Activated B cell treated with CpG ODN at 0.5 μM for 24 hours (primary cell): ENCODE measurements at regions not wholly inside any gene's neighbourhood (a gene's known extent, or its start where the extent isn't known, plus 50 kb on each side); places are given as distances from the start of the nearest gene placed in this dataset.

Source experiments
- ATAC-seq: fragments of 200-7000 bp; cut with Tn5 transposase; one replicate; pipeline ENCODE4 v1.10.0; 2021; ENCODE audit warnings: low read depth, mild to moderate bottlenecking, moderate library complexity
- CTCF ChIA-PET: fragments of 350-600 bp; sonication (Branson Sonifier 250); formaldehyde crosslinking; loops from one replicate; lab custom pipeline; 2021; ENCODE audit warnings: antibody characterized with exemption; lab: Charles Lee
- POLR2A ChIA-PET: fragments of 350-600 bp; sonication (Branson Sonifier 250); formaldehyde crosslinking; loops from one replicate; lab custom pipeline; 2021; ENCODE audit warnings: antibody characterized with exemption; lab: Charles Lee
- DNase-seq: peaks from one replicate; pipeline ENCODE4 v3.0.0; 2022
- H3K27ac Mint-ChIP-seq: one replicate; pipeline ENCODE4 v1.8.0; 2020; ENCODE audit warnings: mixed read lengths
- H3K27me3 Mint-ChIP-seq: one replicate; pipeline ENCODE4 v1.8.0; 2021; ENCODE audit warnings: mixed read lengths
- H3K36me3 Mint-ChIP-seq: one replicate; pipeline ENCODE4 v1.8.0; 2021; ENCODE audit warnings: low read depth, mixed read lengths
- H3K4me1 Mint-ChIP-seq: one replicate; pipeline ENCODE4 v1.8.0; 2021; ENCODE audit warnings: mixed read lengths
- H3K4me3 Mint-ChIP-seq: one replicate; pipeline ENCODE4 v1.8.0; 2020; ENCODE audit warnings: mild to moderate bottlenecking, mixed read lengths
- H3K9me3 Mint-ChIP-seq: one replicate; pipeline ENCODE4 v1.8.0; 2020; ENCODE audit warnings: mixed read lengths
- CTCF ChIP-seq: fragments of 200-600 bp; IDR thresholded peaks from one replicate; pipeline ENCODE4 v1.8.0; 2022; ENCODE audit warnings: antibody characterized with exemption, mild to moderate bottlenecking
- intact Hi-C: fragments of 100-400 bp; cut with micrococcal nuclease; formaldehyde crosslinking; loops from one replicate; pipeline ENCODE4 v1.15.1; 2024

- POLR2A ChIA-PET = no interaction called here
- Mint-ChIP-seq H3K4me3 (no peak overlapping the region), H3K27ac (no peak overlapping the region), H3K9me3 (no peaks in the 10 kb centered on the region), H3K36me3 (no peaks in the 10 kb centered on the region), H3K27me3 (peaks cover 4% of the 10 kb centered on the region), H3K4me1 (no peaks in the 10 kb centered on the region)
- DNase-seq = no peak
- CTCF ChIA-PET = no interaction called here
- TF ChIP-seq CTCF = no peak
- ATAC-seq = no peak
- intact Hi-C loops = no loop called here
Measured at GRCh38 chr4:152087335-152087734, 326.5 kb upstream of the GATB start.

- no peak for ATAC-seq
- Mint-ChIP-seq H3K9me3 (peaks cover 4% of the 10 kb centered on the region), H3K27me3 (peaks cover 4% of the 10 kb centered on the region), H3K4me3 (no peak overlapping the region), H3K36me3 (no peaks in the 10 kb centered on the region), H3K27ac (no peak overlapping the region), H3K4me1 (peaks cover 6% of the 10 kb centered on the region)
- POLR2A ChIA-PET = no interaction called here
- TF ChIP-seq CTCF = no peak
- CTCF ChIA-PET = no interaction called here
- DNase-seq = no peak
- intact Hi-C loops = no loop called here
Measured at GRCh38 chr4:152085657-152086056, 324.9 kb upstream of the GATB start.

- POLR2A ChIA-PET = no interaction called here
- H3K36me3 Mint-ChIP-seq = no peaks in the 10 kb centered on the region
- intact Hi-C loops = no loop called here
Measured at GRCh38 chr4:152083338-152083737, 322.5 kb upstream of the GATB start.

GRCh38 chr4:152081024-152081423 lies 320.2 kb upstream of the GATB start:
- POLR2A ChIA-PET = no interaction called here
- H3K9me3 Mint-ChIP-seq = peaks cover 4% of the 10 kb centered on the region
- H3K36me3 Mint-ChIP-seq = no peaks in the 10 kb centered on the region
- no peak for DNase-seq
- peaks cover 14% of the 10 kb centered on the region for H3K4me1 Mint-ChIP-seq
- ATAC-seq = no peak
- peaks cover 4% of the 10 kb centered on the region for H3K27me3 Mint-ChIP-seq
- no peak overlapping the region for H3K4me3 Mint-ChIP-seq
- no peak for TF ChIP-seq CTCF
- CTCF ChIA-PET = no interaction called here
- intact Hi-C loops = no loop called here
- no peak overlapping the region for H3K27ac Mint-ChIP-seq

More at GRCh38 chr4:152083338-152083737, 322.5 kb upstream of the GATB start:
- peaks cover 14% of the 10 kb centered on the region for H3K4me1 Mint-ChIP-seq
- CTCF ChIA-PET = no interaction called here
- H3K9me3 Mint-ChIP-seq = peaks cover 4% of the 10 kb centered on the region
- no peak overlapping the region for H3K4me3 Mint-ChIP-seq
- no peak for TF ChIP-seq CTCF
- ATAC-seq (no peak), DNase-seq (no peak)
- H3K27ac Mint-ChIP-seq = no peak overlapping the region
- peaks cover 4% of the 10 kb centered on the region for H3K27me3 Mint-ChIP-seq

- intact Hi-C loops = no loop called here
- Mint-ChIP-seq H3K36me3 (no peaks in the 10 kb centered on the region), H3K4me3 (no peak overlapping the region), H3K9me3 (peaks cover 4% of the 10 kb centered on the region), H3K4me1 (peaks cover 14% of the 10 kb centered on the region), H3K27ac (no peak overlapping the region), H3K27me3 (peaks cover 2% of the 10 kb centered on the region)
- CTCF ChIA-PET = no interaction called here
- POLR2A ChIA-PET = no interaction called here
- ATAC-seq (no peak), DNase-seq (no peak)
- no peak for TF ChIP-seq CTCF
Measured at GRCh38 chr4:152079543-152080293, 318.9 kb upstream of the GATB start.
